ENCODE measurements at regions not wholly inside any gene's neighbourhood (a gene's known extent, or its start where the extent isn't known, plus 50 kb on each side); places are given as distances from the start of the nearest gene placed in this dataset.

- TF ChIP-seq CTCF (IDR thresholded peaks at IDR 0.05; ENCODE audit: unreplicated experiment), result no peak
- H3K4me1 Mint-ChIP-seq (ENCODE audit: unreplicated experiment), result peaks cover 7% of the 10 kb centered on the region
- peaks cover 5% of the 10 kb centered on the region for H3K27me3 Mint-ChIP-seq (ENCODE audit: unreplicated experiment)
- no peaks in the 10 kb centered on the region for H3K9me3 Mint-ChIP-seq (ENCODE audit: unreplicated experiment)
- no peak overlapping the region for H3K4me3 Mint-ChIP-seq (ENCODE audit: unreplicated experiment)
- no peak overlapping the region for H3K27ac Mint-ChIP-seq (ENCODE audit: unreplicated experiment)
- no peaks in the 10 kb centered on the region for H3K36me3 Mint-ChIP-seq (ENCODE audit: low read depth, unreplicated experiment)
- no peak for DNase-seq (ENCODE audit: low spot score)
Measured at GRCh38 chr5:107772418-107773310, 101.9 kb upstream of the EFNA5 start.

GRCh38 chr5:107771926-107772325, 101.2 kb upstream of the EFNA5 start:
- no peak for DNase-seq (ENCODE audit: low spot score)
- Mint-ChIP-seq H3K27me3 (ENCODE audit: unreplicated experiment) (peaks cover 5% of the 10 kb centered on the region), H3K4me3 (ENCODE audit: unreplicated experiment) (no peak overlapping the region), H3K27ac (ENCODE audit: unreplicated experiment) (no peak overlapping the region), H3K4me1 (ENCODE audit: unreplicated experiment) (peaks cover 7% of the 10 kb centered on the region), H3K36me3 (ENCODE audit: low read depth, unreplicated experiment) (no peaks in the 10 kb centered on the region), H3K9me3 (ENCODE audit: unreplicated experiment) (no peaks in the 10 kb centered on the region)
- TF ChIP-seq CTCF (IDR thresholded peaks at IDR 0.05; ENCODE audit: unreplicated experiment), result no peak

- no peak for DNase-seq (ENCODE audit: low spot score)
- H3K36me3 Mint-ChIP-seq (ENCODE audit: low read depth, unreplicated experiment), result no peaks in the 10 kb centered on the region
Measured at GRCh38 chr5:107770051-107770450, 99.3 kb upstream of the EFNA5 start.

GRCh38 chr5:107769519-107769918, 98.8 kb upstream of the EFNA5 start:
- no peak for TF ChIP-seq CTCF (IDR thresholded peaks at IDR 0.05; ENCODE audit: unreplicated experiment)
- Mint-ChIP-seq H3K36me3 (ENCODE audit: low read depth, unreplicated experiment) (no peaks in the 10 kb centered on the region), H3K4me1 (ENCODE audit: unreplicated experiment) (peaks cover 4% of the 10 kb centered on the region), H3K27ac (ENCODE audit: unreplicated experiment) (no peak overlapping the region), H3K9me3 (ENCODE audit: unreplicated experiment) (no peaks in the 10 kb centered on the region), H3K4me3 (ENCODE audit: unreplicated experiment) (no peak overlapping the region), H3K27me3 (ENCODE audit: unreplicated experiment) (peaks cover 2% of the 10 kb centered on the region)
- no peak for DNase-seq (ENCODE audit: low spot score)

More at GRCh38 chr5:107770051-107770450, 99.3 kb upstream of the EFNA5 start:
- peaks cover 2% of the 10 kb centered on the region for H3K27me3 Mint-ChIP-seq (ENCODE audit: unreplicated experiment)
- no peak overlapping the region for H3K4me3 Mint-ChIP-seq (ENCODE audit: unreplicated experiment)
- H3K27ac Mint-ChIP-seq (ENCODE audit: unreplicated experiment), result no peak overlapping the region
- H3K4me1 Mint-ChIP-seq (ENCODE audit: unreplicated experiment), result peaks cover 4% of the 10 kb centered on the region
- no peaks in the 10 kb centered on the region for H3K9me3 Mint-ChIP-seq (ENCODE audit: unreplicated experiment)
- TF ChIP-seq CTCF (IDR thresholded peaks at IDR 0.05; ENCODE audit: unreplicated experiment), result no peak

GRCh38 chr5:107766972-107767371, 96.2 kb upstream of the EFNA5 start:
- H3K27ac Mint-ChIP-seq (ENCODE audit: unreplicated experiment), result no peak overlapping the region
- no peaks in the 10 kb centered on the region for H3K36me3 Mint-ChIP-seq (ENCODE audit: low read depth, unreplicated experiment)
- DNase-seq (ENCODE audit: low spot score), result no peak
- no peak overlapping the region for H3K4me3 Mint-ChIP-seq (ENCODE audit: unreplicated experiment)
- no peaks in the 10 kb centered on the region for H3K27me3 Mint-ChIP-seq (ENCODE audit: unreplicated experiment)
- no peaks in the 10 kb centered on the region for H3K9me3 Mint-ChIP-seq (ENCODE audit: unreplicated experiment)
- TF ChIP-seq CTCF (IDR thresholded peaks at IDR 0.05; ENCODE audit: unreplicated experiment), result no peak
- H3K4me1 Mint-ChIP-seq (ENCODE audit: unreplicated experiment), result peaks cover 6% of the 10 kb centered on the region
